Astrocyte (in vitro differentiated cells and primary cell): ENCODE measurements at regions not wholly inside any gene's neighbourhood (a gene's known extent, or its start where the extent isn't known, plus 50 kb on each side); places are given as distances from the start of the nearest gene placed in this dataset.

Source experiments
- EZH2 ChIP-seq: IDR thresholded peaks from 2 replicates; pipeline ENCODE4 v1.6.1; 2012; ENCODE audit warnings: mild to moderate bottlenecking, low read length, inconsistent platforms; ENCODE audit not compliant: insufficient read depth
- TF ChIP-seq, protein P1 (sequence below): IDR thresholded peaks from 2 replicates; pipeline ENCODE4 v1.5.1; 2011; ENCODE audit warnings: low read depth, mild to moderate bottlenecking, inconsistent platforms, low read length, moderate library complexity; ENCODE audit not compliant: insufficient read depth

DNA sequence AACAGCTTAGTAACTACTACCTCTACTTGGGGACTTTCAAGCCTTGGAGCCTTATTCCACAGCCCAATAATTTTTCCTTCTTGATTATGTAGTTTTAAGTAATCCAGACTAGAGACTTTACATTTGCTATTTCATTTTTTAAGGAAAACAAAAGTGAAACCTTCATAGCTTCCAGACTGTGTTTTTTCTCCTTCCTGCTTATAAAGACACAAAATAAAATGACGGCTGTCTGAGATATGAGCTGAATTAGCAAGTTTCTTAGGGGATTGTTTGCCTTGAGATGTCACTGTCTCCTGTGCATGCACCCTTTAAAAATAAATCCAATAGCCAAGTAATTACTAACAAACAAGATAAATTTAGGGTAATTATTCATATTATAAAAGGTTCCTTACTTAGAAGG, 78.8 kb upstream of the PACRGL start:
- TF ChIP-seq, protein P1, sequence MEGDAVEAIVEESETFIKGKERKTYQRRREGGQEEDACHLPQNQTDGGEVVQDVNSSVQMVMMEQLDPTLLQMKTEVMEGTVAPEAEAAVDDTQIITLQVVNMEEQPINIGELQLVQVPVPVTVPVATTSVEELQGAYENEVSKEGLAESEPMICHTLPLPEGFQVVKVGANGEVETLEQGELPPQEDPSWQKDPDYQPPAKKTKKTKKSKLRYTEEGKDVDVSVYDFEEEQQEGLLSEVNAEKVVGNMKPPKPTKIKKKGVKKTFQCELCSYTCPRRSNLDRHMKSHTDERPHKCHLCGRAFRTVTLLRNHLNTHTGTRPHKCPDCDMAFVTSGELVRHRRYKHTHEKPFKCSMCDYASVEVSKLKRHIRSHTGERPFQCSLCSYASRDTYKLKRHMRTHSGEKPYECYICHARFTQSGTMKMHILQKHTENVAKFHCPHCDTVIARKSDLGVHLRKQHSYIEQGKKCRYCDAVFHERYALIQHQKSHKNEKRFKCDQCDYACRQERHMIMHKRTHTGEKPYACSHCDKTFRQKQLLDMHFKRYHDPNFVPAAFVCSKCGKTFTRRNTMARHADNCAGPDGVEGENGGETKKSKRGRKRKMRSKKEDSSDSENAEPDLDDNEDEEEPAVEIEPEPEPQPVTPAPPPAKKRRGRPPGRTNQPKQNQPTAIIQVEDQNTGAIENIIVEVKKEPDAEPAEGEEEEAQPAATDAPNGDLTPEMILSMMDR: no peak
- TF ChIP-seq EZH2: no peak
